ENCODE measurements at regions not wholly inside any gene's neighbourhood (a gene's known extent, or its start where the extent isn't known, plus 50 kb on each side); places are given as distances from the start of the nearest gene placed in this dataset.

DNA sequence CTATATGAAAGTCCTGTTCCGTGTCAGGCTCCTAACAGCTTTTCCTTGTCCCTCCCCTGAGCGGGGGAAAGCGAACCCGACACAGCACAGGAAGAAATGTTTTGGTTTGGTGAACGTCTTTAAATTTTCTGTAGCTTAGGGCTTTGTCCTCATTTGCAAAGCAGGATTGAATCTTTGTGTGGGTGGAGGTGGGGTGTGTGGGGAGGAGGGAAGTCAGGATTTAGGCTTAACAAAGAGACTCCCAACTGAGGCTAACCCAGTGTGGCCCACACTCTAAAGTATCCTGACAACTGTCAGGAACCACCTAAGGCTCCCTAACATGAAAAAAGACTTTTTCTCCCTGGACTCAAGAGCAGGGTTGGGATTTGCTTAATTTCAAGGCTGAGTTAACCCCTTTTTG, 376.2 kb upstream of the C1orf174 start:
- DNase-seq (ENCODE audit: low spot score): no peak

DNA sequence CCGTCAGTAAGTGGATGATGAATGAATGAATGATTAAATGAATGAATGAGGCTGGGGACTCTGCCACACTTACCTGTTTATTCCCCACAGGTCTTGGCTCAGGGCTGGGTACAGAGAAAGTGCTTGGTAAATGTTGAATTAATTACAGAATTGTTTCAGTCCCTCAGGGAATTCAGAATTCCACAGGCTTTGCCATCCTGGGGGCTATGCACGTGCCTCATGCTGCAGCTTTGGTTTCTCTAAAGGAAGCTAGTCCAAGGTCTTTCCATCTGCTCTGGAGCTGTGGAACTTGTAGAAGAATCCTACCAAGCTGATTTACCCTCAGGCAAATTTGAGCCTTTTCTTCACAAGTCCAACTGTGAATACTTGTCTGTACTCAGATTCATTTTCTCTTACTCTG, 376.8 kb upstream of the AJAP1 start:
- DNase-seq (ENCODE audit: low spot score): no peak

DNA sequence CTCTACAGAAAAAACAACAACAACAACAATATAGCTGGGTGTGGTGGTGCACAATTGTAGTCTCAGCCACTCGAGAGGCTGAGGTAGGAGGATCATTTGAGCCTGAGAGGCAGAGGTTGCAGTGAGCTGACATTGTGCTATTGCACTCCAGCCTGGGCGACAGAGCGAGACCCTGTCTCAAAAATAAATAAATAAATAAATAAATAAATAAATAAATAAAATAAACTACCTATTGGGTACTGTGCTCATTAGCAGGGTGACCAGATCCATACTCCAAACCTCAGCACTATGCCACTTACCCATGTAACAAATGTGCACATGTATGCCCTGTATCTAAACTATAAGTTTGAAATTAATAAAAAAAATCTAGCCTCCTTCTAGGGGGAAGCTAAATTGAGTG, 369.4 kb upstream of the AJAP1 start:
- no peak for DNase-seq (ENCODE audit: low spot score)

DNA sequence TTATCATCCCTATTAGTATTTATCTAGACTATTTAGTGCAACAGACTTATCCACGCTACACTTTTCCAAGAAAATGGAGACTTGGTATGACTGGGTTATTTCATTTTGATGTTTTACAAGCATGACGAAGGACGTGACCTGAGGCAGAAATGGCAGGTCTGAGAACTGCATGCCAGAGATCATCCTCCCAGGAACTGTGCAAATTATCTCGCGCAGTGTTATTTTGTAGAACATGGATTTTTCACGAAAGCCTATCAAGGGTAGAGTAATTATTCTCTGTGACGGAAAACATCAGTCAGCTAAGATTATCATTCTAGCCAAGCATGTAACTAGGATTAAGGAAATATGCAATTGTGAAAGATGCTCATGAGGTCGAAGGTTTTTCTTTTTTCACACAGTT, 361.5 kb upstream of the AJAP1 start:
- DNase-seq (ENCODE audit: low spot score): no peak

DNA sequence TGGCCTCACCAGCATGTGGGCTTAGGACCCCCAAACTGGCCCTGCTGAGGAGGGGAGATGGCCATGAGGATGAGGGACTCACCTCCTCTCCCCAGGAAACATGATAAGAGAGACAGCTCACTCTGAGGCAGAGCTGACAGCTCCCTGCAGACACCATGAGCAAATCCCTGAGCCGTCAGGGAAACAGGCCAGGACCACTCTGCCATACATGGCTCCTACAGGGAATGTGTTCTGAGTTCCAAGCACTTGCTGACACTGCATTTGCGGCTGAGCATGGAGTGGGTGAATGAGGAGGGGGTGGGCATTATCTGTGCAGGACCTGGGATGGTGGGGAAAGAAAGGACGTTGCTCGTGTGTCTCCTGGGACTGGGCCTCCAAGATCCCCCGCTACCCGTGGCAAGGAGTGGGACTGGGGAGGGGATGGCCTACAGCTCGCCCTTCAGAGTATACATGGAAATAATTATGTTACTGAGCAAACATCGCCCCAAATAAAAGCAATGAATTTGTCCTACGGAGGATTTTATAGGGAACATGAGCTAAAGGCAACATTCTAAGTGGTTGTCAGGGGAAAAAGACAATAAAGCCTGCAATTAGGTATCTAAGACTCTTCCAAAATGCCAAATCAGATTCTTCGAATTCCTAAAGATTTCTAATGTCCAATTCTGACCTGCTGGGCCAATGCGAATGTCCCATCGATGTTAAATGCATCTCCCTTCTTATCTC, 355.9 kb upstream of the AJAP1 start:
- DNase-seq (ENCODE audit: low spot score): no peak

DNA sequence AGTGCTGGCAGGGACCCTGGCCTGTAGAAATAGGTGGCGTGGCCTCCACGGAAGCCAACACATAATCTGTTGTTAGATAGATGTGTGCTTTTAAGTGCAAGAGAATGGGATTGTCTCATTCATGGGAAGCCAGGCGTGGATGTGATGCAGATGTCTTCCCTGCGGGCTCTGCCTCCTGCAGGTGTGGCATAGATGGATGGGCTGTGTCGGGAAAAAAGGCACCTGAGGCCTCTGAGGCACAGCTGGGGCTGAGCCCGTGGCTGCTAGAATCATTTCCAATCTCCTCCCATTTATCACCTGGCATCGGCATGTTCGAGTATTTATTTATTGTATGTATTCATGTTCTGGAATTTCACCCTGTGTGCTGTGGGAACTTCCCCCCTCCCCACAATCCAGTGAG, 353.4 kb upstream of the AJAP1 start:
- no peak for DNase-seq (ENCODE audit: low spot score)

DNA sequence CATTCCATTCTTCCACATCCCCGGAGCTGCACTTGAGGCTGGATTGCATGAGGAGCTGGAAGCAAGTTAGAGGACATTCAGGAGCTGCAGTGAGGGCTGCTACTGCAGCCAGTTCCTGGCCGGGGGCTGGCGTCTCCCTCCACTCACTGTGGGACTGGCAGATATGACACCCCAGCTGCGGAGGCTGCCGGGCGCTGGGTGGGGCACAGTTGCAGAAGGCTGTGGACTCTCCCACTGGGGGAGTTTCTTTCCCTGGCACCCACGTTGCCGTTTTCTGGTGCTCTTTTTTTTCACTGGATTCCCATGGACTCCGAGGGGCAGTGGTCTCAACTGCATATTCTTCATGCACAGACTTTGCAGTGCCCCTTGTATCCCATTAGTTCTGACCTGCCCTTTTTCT, 351.1 kb upstream of the AJAP1 start:
- no peak for DNase-seq (ENCODE audit: low spot score)

DNA sequence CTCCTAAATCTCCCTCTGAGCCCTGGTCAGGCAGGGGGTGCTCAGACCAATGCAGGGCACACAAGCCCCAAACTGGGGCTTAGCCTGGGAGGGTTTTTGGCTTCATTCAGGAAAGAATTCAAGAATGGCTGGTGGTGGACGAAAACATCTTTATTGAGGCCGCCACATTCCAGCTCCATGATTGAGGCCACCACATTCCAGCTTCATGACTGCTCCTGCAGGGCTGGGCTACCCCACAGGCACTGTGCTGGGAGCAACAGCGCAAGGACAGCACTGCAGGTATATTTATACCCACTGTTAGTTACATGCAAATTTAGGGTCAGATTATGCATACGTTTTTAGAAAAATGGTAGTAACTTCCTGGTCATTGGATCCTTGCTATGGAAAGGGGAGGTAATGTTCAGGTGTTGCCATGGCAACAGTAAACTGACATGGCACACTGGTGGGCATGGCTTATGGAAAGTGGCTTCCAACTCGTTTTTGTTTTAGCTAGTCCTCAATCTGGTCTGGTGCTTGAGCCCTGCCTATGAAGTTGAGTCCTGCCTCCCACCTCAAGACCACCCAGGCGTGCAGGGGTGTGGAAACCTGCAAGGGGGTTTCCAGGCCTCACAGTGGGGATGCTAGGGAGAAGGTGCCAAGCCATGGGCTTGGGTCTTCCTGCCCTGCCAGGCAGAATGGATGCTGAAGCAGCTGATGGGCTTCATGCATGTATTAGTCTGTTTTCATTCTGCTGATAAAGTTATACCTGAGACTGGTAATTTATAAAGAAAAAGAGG, 348.7 kb upstream of the AJAP1 start:
- DNase-seq (ENCODE audit: low spot score): no peak

DNA sequence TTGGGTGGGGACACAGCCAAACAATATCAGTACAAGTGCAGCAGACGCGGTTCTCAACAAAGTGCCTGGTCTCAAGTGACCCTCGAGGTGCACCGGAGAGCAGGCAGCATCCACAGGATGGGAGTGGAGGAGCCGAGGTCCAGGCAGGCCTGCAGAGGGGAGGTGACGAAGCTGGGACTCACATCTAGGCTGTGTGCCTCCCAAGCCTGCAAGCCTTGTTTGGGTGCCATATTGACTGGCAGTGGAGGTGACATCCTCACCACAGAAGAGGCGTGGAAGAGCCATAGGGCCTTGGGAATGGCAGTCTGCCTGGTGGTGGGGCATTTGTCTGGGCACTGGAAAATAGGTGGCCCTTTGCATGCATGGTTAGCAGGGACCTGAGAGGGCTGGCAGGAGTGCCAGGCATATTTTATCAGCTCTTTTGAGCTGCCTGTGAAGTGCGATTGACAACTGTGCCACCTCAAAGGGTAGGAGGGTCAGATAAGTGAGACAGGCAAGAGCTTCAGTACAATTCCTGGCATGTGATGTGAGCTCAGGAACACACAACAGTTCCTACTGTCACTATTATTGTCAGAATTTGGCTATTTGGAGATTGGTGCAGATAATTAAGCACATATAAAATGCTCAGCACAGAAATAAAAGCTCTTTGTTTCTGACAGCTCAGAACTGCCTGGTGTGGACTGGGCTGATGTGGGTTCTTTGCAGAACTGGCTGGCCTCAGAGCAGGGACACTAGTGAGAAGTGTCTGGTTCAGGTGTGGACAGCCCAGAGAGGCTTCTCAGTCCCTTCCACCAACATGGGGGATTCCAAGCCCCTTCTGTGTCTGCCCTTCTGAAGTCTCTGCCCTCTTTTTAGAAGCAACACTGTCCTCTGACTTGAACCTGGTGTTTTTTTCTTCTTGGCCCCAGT, 347.6 kb upstream of the AJAP1 start:
- DNase-seq (ENCODE audit: low spot score): no peak

DNA sequence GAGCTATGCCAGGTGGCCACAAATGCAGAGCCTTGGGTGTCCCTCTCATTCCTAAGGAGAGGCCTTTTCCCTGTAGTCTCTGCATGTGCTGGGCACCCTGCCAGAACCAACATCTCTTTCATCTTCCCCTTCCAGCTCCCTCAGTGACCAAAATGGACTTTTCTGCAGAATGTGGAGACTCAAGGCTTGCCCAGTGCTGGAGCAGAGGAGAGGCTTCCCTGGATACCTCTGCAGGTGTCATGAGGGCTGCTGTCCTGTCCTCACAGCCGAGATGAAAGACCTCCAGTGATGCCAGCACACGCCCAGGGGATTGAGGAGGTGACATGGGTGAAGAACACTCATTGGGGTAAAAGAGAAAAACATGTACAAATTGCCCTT, 347.0 kb upstream of the AJAP1 start:
- no peak for DNase-seq (ENCODE audit: low spot score)

DNA sequence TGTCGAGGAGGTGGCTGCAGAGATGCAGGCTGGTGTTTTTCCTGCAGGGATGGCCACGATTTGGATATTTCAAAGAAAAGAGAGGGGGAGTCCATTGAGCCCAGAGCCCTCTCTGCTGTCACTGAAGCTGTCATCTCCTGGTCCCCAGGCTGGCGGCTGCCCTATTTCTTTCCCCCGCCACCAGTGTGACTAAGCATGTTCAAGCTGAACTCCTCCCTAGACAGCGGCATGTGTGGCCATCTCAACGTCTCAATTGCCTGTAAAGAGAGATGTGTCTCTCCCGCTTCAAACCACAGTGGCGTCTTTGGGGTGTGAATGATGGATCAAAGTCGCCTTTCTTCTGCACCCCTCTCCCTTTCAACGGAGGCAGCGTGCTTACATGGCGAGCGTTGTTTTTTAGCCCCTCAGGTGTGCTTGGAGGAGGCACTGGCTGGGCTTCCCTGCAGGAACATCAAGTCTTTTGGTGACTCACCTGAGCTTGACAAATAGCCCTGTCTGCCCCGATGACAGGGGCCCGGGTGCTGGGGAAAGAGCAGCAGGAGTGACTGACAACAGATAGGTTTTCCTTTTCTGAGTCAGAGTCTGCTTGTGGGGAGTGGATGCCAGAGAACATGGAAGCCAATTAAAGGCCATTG, 346.4 kb upstream of the AJAP1 start:
- DNase-seq (ENCODE audit: low spot score): no peak

DNA sequence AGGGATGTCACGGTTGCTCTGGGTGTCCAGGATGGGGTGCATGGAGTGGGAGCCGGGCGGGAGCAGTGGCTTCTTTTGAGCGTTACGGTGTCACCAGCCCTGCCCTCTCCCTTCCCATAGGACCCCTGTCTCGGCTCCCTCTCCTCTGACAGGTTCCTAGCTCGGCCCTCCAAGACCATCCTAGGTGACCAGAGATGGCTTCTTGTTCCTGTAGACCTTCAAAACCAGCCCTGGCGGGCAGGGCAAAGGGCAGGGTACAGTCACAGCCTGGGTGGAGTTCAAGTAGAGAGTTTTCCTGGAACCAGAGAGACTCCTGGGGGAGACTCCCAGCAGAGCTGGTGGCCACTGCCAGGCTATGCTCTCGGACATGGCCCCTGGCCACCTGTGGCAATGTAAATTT, 345.6 kb upstream of the AJAP1 start:
- no peak for DNase-seq (ENCODE audit: low spot score)

DNA sequence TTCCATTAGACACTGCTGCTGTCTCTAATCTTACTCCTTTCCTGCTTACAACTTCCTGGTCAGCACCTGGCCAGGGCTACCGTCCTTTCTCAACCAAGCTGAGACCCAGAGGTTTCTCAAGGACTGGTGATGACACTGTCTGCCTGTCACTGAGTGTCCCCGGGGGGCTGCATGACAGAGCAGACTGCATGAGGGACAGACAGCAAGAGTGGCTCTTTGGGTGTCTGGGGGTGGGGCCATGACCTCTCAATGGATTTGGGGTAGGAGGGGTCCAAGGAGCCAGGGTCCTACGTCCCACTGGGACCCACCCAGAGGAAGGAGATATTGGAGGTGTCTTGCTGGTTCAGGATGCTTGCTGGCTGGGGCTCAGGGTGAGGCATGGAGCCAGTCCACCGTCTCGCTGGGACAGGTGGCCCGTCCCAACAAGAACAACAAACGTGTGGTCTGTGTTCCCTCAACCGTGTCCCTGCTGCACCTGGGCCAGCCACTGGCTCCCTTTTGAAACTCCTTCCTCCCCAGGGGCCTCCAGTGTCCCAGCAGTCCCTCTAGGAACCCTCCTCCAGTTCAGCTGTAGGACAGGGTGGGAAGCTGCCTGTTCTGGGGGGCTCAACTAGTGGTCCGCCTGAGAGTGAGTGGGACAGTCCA, 344.6 kb upstream of the AJAP1 start:
- DNase-seq (ENCODE audit: low spot score): no peak

DNA sequence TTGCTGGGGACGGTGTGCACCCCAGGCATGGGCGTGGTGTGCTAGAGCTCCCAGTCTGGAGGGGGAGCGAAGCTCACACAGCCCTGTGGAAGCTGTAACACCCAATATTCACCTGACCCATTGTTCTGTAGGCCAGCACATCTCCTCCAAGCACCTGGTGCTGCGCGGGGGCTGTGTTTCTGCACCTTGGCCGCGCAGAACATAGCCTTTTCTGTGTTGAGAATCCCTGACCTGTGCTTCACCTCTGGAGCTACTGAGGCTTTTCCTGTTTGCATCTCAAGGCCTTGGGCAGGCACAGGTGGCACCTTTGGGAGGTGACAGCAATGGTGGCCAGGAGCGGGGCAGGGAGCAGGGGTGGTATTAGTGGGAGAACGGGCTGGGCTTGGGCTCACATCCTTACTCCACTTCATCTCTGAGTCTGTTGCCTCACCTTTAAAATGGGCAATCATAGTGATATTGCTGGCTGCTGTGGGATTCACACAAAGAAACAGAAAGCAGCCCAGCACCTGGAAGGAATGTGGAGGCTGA, 343.9 kb upstream of the AJAP1 start:
- no peak for DNase-seq (ENCODE audit: low spot score)

DNA sequence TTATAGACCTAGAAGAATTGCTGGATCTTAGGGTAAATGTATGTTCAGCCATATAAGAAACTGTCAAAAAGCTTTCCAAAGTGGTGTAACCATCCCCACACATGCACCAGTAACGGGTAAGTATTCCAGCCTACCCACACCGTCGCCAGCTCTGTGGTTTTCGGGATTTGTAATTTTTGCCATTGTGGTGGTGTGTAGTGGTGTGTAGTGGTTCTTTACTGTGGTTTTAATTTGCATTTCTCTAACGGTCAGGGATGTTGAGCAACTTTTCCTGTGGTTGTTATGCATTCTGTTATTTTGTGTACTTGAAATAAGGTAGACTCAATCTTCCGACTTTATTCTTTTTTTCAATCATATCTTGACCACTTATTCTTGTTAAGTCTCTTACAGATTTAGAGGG, 342.4 kb upstream of the AJAP1 start:
- no peak for DNase-seq (ENCODE audit: low spot score)

DNA sequence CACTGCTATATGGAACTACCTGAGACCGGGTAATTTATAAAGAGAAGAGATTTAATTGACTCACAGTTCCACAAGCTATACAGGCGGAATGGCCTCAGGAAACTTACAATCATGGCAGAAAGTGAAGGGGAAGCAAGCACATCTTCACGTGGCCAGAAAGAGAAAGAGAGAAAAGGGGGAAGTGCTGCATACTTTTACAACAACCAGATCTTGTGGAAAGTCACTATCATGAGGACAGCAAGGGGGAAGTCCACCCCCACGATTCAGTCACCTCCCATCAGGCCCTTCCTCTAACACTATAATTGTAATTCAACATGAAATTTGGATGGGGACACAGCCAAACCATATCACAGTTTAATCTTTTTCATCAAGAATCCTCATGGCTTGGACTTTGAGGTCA, 339.2 kb upstream of the AJAP1 start:
- DNase-seq (ENCODE audit: low spot score): no peak

DNA sequence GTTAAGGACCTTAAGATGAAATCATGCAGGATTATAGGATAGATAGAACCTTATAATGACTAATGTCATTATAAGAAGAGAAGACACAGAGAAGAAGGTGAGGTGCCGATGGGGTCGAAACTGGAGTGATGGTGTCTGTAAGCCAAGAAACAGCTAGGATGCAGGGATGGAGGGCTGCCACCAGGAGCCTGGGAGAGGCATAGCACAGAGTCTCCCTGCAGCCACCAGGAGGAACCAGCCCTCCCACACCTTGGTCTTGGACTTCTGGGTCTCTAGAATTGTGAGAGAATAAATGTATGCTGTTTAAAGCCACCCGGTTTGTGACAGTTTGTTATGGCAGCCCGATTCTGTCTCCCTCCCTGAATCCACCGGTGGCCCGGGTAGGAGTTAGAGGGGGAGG, 337.2 kb upstream of the AJAP1 start:
- no peak for DNase-seq (ENCODE audit: low spot score)

DNA sequence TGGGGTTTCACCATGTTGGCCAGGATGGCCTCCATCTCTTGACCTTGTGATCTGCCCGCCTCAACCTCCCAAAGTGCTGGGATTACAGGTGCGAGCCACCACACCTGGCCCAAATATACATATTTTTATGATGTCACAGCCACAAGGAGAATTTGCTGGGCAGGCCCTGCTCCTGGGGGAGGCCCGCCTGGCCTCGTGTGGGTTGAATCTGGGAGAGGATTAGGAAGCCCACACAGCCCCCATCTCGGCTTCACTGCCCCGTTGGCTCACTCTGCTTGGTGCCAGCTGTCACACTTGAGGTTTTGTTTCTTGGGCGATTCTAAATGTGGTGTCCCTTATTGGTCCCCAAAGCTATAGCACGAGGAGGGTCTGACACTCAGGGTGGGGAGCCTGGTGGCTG, 335.7 kb upstream of the AJAP1 start:
- DNase-seq (ENCODE audit: low spot score): no peak

DNA sequence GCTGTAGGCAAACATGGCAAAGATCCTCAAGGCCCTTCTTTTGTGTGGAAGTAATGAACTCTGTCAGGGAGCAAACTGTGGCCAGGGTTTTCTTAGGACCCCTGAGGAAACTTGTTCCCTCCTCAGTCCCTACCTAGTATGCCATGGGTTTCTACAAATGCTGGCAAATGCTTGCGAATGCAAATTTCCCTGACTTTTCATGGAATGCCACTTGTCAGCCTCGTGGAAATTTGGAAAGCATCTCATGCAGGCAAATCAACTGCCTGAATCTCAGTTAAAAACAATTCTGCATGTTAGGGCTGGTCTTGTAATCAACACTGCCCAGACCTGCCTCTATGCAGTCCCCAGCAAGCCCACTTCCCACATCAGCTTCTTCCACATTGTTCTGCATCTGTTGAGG, 334.9 kb upstream of the AJAP1 start:
- DNase-seq (ENCODE audit: low spot score): no peak

DNA sequence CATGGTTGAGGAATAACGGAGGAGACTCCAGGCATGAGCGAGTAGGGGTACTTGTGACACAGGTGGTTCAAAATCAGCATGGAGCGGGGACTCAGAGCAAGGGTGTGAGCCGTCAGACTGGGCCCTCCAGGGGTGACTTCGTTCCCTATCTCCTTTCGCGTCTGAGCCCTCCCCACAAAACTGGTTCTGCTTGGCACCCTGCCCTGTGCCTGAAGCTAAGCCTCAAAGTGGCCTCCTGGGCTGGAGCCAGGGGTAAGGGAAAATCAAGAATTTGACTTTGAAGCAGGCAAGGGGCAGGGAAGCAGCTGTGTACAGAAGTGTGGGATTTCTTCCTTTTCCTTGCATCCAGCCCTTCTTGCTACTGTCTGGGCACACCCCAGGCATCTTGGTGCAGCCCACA, 331.5 kb upstream of the AJAP1 start:
- DNase-seq (ENCODE audit: low spot score): no peak

DNA sequence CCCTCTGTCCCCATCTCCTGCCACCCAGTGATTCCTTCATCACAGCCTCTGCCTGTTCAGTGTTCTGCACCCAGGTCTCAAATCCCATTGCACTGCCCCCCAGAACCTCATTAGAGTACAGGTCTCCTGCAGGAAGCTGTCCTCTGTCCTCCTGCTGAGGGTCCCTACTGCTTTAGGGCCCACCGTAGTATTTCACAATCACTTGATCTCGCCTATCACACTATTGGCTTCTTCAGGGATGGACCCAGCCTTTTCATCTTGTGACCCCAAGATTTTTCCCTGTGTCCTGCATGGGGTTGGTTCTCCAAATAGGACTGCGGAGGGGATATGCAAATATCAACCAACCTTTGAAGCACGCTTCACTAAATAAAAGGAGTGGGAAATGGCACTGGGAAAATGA, 331.1 kb upstream of the AJAP1 start:
- DNase-seq (ENCODE audit: low spot score): no peak

DNA sequence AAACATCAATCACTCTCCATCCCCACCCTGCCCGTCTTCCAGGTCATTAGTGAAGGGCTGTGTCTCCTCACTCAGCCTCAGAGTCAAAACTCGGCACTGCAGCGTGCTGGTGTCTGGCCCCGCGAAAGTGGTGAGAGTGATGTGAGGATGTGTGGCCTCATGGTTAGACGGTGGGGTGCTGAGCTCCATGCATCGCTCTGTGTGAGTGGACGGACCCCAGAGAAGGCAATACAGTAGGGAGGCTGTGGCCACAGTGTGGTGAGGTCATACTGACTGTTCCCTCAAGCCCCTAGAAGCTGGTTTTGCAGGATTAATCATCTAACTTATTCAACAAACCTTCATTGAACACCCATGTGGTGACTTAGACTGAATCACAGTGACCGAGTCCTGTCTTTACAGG, 329.9 kb upstream of the AJAP1 start:
- no peak for DNase-seq (ENCODE audit: low spot score)

Data from COLO829 (cell line).